HEK293T (cell line): ENCODE measurements at regions not wholly inside any gene's neighbourhood (a gene's known extent, or its start where the extent isn't known, plus 50 kb on each side); places are given as distances from the start of the nearest gene placed in this dataset.
A peak's percentile ranks its signal among the peaks of the same experiment; 100 is the strongest.

Experiments
- BHLHE40 ChIP-seq: fragments of 450-650 bp; IDR thresholded peaks from 2 replicates; pipeline ENCODE4 v1.6.1; 2016; ENCODE audit warnings: mild to moderate bottlenecking, moderate library complexity, borderline replicate concordance
- FOXA1 ChIP-seq: fragments of 450-650 bp; IDR thresholded peaks from 2 replicates; pipeline ENCODE4 v1.6.1; 2016; ENCODE audit warnings: mild to moderate bottlenecking
- FOXK2 ChIP-seq: fragments of 450-650 bp; IDR thresholded peaks from 2 replicates; pipeline ENCODE4 v1.6.1; 2016; ENCODE audit warnings: mild to moderate bottlenecking
- FOXM1 ChIP-seq: fragments of 450-650 bp; IDR thresholded peaks from 2 replicates; pipeline ENCODE4 v1.6.1; 2017; ENCODE audit warnings: mild to moderate bottlenecking, borderline replicate concordance
- HDGF ChIP-seq: fragments of 450-650 bp; IDR thresholded peaks from 2 replicates; pipeline ENCODE4 v1.6.1; 2017; ENCODE audit warnings: antibody characterized with exemption, borderline replicate concordance
- NFRKB ChIP-seq: fragments of 450-650 bp; IDR thresholded peaks from 2 replicates; pipeline ENCODE4 v1.6.1; 2016; ENCODE audit warnings: mild to moderate bottlenecking, moderate library complexity
- SP1 ChIP-seq: fragments of 450-650 bp; IDR thresholded peaks from 2 replicates; pipeline ENCODE4 v1.6.1; 2017
- SUZ12 ChIP-seq: fragments of 450-650 bp; IDR thresholded peaks from 2 replicates; pipeline ENCODE4 v1.6.1; 2016; ENCODE audit warnings: mild to moderate bottlenecking
- TARDBP ChIP-seq: fragments of 450-650 bp; IDR thresholded peaks from 2 replicates; pipeline ENCODE4 v1.6.1; 2016
- ZNF384 ChIP-seq: fragments of 450-650 bp; IDR thresholded peaks from 2 replicates; pipeline ENCODE4 v1.6.1; 2016
- TF ChIP-seq, protein P1 (sequence below): fragments of 450-650 bp; IDR thresholded peaks from 2 replicates; pipeline ENCODE4 v1.6.1; 2016

DNA sequence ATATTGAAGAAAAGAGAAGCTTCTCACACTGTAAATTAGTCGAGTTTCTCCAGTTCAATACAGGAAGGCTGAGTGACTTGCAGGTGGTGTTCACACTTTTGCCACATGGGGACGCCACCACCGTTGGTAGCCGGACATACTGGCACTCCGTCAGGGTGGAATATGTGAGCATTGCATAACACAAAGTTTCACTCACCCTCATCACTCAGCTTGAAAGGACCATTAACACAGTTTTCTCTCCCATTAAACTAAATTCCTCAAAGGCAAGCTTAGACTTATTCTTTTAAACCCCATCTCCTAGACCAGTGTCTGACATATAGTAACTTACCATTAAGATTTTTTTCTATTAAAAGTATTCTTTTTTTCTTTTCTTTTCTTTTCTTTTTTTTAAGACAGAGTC lies 105.3 kb upstream of the SERBP1 start:
- TF ChIP-seq ZNF384 (no peak), SUZ12 (no peak), SP1 (no peak), BHLHE40 (no peak), HDGF (no peak), FOXK2 (no peak), NFRKB (no peak), FOXA1 (no peak), TARDBP (no peak), FOXM1 (no peak)
- TF ChIP-seq, protein P1, sequence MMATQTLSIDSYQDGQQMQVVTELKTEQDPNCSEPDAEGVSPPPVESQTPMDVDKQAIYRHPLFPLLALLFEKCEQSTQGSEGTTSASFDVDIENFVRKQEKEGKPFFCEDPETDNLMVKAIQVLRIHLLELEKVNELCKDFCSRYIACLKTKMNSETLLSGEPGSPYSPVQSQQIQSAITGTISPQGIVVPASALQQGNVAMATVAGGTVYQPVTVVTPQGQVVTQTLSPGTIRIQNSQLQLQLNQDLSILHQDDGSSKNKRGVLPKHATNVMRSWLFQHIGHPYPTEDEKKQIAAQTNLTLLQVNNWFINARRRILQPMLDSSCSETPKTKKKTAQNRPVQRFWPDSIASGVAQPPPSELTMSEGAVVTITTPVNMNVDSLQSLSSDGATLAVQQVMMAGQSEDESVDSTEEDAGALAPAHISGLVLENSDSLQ = peak; percentile 62
